HG03469 (cell line): ENCODE measurements at regions not wholly inside any gene's neighbourhood (a gene's known extent, or its start where the extent isn't known, plus 50 kb on each side); places are given as distances from the start of the nearest gene placed in this dataset.
"Not testable (repeated sequence)": the region's sequence is repeated elsewhere in the genome, so short reads cannot be mapped to it uniquely, and the experiment has no call there.

ENCODE experiments used
- ATAC-seq: cut with Tn5 transposase; IDR thresholded peaks from one replicate; pipeline ENCODE4 v1.9.1; 2021; ENCODE audit warnings: mild to moderate bottlenecking, moderate library complexity, moderate number of reproducible peaks; ENCODE audit not compliant: unreplicated experiment

DNA sequence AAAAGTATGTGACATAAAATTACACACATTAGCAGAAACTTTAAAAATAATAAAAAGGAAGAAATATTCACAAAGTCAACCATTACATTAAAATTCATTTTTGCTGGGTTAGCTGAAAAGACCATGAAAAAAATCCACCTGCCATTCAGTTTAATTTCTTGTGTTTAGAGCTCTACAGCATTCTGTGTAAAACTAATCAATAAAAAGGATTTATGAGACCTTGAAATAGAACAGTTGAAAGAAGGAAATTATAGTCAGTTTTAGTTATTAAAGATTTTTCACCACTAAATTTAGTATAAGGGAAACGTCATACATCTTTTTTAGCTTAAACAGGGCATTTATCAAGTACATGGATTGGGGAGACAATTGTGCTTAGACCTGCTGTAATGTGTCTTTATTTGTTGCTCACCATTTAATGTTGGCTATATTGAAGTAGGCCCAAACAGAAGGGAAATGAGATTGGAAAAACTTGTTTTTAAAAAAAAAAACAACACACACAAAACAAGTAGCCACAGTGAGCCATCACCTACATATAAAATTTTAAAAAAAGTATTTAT lies 438.7 kb upstream of the POU3F2 start:
- ATAC-seq, result no peak

DNA sequence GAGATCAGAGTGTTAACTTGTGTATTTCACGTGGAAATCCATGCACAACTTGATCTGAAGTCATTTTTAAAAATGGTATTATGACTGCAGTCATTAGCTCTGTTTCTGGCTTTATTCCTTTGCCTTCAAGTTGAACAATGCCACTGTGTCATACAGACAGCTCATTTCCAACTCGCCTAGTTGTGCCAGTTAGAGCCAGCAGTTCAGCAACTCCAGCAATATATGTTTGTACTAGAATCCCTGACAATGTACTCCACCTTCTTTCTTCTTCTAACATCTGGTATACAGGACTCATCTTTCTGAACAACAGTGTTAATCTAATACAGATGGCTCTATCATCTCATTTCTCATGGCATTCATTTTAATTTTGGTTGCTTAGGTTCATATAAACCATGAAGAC lies 418.3 kb upstream of the POU3F2 start:
- no peak for ATAC-seq

DNA sequence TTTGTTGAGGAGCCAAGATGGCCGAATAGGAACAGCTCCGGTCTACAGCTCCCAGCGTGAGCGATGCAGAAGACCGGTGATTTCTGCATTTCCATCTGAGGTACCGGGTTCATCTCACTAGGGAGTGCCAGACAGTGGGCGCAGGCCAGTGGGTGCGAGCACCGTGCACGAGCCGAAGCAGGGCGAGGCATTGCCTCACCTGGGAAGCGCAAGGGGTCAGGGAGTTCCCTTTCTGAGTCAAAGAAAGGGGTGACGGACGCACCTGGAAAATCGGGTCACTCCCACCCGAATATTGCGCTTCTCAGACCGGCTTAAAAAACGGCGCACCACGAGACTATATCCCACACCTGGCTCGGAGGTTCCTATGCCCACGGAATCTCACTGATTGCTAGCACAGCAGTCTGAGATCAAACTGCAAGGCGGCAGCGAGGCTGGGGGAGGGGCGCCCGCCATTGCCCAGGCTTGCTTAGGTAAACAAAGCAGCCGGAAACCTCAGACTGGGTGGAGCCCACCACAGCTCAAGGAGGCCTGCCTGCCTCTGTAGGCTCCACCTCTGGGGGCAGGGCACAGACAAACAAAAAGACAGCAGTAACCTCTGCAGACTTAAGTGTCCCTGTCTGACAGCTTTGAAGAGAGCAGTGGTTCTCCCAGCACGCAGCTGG lies 417.7 kb upstream of the POU3F2 start:
- ATAC-seq, result not testable (repeated sequence)

DNA sequence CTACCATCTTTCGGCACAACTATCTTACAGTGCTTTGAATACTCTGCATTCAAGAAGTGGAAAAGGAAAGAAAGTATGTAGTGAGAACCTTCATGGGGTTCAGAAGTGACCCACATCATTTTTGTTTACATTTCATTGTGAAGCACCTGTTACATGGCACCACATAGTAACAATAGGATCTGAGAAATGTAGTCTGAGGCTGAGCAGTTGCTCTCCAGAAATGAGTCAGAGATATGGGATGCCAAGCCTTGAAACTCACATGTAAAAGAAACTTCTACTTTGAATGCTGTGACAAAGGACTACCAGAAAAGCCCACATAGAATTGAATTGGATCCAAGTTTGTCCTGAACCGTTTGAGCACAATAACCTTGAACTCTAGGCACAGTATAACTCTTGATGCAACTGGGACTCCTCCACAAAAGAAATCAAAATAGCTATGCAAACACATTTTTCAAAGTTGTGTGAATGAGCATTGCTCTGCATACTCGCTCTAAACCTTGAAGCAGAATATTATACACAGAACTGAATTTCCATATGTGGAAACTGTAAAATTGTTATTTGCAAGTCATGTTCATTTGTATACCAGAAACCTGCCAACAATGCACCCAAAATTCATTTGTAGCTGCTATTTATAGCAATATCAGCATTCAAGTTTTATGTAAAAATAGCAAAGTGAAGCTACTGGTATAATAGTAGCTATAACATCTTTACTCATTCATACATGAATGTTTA lies 400.9 kb upstream of the POU3F2 start:
- ATAC-seq, result peak; percentile 91

DNA sequence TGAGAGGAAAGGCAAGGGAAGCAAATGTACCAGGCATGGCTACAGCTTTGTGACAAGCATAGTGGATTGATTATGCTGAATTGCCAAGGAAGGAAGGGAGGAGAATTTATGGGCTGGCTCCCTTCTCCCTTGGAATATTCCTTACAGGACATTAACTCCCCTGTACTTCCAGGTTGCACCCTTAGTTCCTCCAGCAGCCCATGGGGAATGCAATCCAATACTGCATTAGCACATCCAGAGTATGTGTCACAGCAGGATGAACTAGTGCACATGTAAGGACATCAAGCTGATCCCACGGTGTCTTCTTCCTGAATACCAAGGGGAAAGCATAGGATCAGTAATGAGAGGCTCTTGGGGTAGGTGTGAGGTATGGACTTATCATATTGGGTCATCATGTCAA lies 390.7 kb upstream of the POU3F2 start:
- no peak for ATAC-seq

DNA sequence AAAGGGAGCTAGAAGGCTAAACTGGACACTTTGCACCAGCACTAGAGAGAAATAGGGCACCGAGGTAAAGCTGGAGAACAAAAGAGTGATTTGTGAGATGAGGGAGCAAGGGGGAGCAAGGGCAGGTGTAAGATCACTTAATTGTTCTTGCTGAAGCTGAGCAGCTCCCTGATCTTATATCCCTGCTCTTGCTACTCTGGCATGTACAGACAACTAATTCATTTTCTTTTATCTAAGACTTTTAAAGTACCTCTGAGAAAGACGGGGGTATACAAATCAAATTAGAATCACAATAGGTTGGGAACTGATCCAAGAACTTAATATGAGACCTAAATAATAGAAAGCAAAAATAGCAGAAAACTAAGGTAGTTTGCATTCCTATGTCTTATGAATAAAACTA lies 381.7 kb upstream of the POU3F2 start:
- no peak for ATAC-seq

DNA sequence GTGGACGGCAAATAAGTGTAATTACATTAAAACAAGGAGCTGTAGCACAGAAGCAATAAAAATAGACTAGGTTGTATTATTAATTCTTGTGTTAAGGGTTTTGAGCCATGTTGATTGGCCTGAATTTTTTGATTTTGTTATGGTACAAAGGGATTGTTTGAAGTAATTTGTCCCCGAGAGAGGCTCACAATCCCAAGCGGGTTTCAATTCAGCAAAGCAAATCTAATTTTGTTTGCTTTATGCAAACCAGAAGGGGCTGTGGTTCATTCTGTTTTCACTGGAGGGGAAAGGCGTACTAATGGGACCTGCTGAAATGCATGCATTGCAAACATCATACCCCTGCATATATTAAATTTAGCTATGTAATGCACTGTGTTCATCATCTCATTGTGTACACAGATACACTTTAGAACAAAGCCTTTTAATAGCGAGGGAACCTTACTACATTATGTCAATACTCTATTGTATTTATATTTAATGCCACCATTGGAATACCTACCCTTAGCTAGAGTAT lies 379.5 kb upstream of the POU3F2 start:
- ATAC-seq, result no peak

DNA sequence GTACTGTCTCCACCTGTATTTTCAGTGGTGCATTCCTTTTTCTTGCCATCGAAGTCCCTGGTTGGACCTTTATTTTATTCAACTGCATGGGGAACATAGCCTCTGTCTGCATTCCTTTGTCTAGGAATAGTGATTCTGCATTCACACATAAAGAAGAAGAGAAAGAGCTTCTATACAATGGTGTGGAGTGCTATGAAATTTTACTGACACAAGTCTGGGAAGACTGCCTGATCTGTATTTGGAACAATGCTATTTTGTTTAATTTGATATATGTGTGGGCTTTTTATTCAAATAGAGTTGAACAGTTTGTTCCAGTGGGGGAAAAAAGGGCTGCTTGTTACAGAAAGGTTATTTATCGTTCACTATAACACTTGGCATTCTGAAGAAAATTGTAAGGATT lies 375.7 kb upstream of the POU3F2 start:
- ATAC-seq, result no peak

DNA sequence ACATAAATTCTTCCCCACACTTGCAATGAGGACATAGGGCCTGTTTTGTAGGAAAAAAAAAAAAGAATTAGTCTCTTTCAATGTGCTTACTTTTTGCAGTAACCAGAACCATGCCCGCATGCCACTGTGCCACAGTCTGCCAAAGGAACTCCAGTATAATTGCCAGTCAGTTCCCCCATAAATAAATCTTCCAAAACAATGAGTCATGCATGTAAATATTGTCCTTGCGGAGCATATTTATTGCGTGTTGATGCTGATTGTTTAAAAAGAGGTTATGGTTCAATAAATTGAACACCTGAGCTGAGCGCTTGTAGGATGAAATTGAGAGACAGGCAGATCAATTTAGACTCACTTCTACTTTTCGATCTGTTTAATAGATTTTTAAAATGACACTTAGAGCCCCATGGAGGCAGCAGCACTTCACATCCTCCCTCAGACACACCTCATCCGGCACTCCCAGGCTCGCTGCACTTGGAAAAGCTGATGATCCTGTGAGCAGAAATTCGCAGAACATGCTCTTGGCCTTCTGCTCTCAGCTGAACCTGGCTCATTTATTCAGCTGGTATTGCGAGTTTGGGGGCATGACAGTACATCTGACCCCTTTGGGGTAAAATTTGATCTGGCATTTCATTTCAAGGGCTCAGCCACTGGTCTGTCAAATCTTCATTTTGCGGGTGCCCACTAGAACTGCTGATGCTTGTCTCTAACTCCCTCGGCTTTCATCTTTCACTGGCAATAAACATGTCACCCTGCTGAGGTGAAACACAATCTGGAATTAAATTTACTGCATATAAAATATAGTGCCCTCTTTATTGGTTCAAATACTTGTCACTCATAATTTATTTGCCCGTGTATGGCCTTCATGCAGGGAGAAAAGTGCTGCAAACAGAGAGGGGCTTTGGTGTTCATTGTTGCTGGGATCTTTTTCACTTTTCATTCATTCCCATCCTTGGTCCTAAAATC lies 371.1 kb upstream of the POU3F2 start:
- ATAC-seq, result no peak

DNA sequence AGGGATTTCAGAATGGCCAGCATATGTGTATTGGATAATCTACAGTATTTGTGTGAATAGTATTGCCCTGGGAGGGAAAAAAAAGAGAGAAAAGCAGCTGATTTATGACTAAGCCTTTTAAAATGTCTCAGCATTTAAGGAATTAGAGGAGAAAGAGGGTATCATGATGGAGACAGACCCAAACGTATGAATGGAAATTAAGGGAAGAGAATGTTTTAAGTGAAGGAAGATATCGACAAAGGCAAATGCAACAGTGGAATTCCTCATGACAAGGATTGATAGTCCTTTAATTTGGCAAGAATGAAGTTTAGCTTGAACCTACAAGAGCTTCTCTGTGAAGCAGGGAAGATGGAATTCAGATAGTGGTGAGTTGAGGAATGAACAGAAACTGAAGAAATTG lies 367.3 kb upstream of the POU3F2 start:
- no peak for ATAC-seq

DNA sequence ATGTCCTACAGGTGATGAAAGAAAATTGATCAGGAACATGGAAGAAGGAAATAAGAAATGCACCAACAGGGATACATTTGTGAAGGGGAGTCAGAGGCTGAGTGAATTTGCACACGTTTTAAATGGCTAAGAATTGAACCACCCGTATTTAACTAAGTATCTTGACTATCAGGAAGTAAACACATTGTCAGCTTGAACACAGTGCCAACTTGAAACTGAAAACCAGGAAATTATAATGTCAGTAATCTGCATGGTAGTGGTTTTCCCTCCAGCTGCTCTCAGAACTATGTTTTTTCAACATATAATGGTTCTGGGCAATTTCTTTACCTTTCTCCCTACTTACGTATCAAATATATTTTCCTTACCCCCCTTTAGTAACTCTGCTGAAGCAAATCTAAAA lies 366.5 kb upstream of the POU3F2 start:
- ATAC-seq, result no peak

DNA sequence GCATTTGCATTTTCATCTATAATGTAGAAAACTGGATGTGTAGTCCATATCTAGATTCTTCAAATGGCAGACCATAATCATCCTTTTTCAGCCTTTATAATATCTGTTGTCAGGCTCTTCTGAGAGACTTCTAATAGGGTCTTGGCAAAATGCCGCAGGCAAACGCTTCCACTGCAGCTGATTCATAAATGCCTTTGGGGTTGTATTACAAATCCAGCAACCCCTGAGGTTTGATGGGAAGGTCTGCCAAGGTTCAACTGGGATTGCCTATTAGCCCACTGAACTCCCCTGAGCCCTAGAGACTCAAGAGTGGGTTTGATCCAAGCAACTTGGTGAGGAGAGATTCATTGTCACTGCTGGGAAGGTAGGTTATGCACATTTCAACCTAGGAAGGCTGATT lies 365.2 kb upstream of the POU3F2 start:
- ATAC-seq, result no peak

DNA sequence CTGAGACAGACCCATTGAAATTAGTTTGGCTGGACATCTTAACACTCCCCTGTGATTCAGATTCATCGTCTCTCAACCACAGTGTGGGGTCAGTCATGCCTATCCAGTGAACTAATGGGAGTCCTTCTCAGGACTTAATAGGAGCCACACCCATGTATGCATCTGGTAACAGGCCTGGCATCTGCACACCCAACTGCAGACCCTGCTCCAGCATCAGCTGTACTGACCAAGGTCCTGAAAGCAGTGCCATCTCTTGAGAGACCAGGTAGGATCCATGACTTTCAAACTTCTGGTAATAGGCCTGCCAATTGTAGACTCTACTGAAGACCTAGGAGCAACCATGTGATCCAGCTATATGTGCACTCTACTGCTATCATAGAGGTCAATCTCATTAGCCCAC lies 363.6 kb upstream of the POU3F2 start:
- no peak for ATAC-seq

DNA sequence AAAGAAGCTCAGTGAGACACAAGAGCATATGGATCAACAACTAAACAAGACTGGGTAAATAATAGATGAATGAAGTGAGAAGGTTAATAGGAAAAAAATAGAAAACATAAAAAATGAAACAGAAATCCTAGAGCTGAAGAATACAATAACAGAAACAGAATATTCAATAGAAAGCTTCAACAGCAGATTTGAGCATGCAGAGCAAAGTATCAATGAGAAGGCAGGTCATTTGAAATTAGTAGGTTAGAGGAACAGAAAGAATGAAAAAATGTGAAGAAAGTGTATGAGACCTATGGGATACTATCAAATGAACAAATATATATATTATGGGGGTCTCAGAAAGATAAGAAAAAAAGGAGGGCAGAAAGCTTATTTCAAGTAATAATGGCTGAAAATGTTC lies 362.9 kb upstream of the POU3F2 start:
- ATAC-seq, result no peak

DNA sequence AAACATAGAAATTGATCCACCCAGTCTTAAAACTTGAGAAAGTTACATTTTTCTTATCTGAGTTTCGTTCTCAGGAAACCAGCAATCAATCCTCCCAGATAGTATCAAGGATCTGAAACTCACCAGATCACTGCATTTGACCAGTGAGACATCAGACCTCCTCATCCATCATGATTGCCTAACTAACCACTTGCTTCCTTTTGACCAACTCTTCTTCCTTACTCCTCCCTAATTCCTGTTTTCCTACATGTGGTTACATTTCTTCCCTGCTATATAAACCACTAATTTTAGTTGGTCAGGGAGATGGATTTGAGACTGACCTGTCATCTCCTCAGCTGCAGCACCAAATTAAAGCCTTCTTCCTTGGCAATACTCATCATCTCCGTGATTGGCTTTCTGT lies 357.1 kb upstream of the POU3F2 start:
- ATAC-seq, result no peak

DNA sequence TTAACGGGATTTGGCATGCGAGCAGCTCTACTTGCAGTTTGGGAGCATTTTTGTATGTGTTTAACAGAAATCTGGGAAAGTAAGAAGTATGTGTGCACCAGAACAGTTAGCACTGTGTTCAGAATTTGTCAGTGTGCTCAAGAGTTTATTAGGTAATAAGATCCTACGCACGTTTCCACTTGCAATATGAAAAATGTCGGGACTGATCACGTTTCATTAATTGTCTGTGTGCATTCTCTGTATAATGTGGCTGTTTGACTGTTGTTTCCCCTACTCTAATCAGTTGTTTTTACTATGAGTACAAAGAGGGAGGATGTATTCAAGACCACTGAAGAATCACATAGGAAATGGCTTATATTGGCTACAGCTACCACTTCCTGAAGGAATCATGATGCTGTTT lies 349.7 kb upstream of the POU3F2 start:
- no peak for ATAC-seq

DNA sequence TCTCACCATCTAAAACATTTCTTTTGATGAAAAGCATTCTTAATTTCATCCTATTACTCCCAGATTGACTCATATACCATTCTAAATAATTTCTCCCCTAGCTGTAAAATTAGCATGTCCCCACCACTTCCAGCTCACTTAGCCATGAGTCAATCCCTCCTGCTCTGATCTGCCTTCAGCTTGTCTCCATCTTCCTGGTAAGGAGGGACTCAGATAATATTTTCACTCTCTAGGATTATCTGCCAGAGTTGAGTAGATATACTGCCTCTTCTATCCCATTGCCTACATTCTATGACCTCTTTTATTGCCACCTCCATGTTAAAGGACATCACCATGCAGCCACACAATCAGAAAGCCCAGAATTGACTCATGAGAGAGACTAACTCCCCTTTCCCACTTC lies 348.8 kb upstream of the POU3F2 start:
- no peak for ATAC-seq

DNA sequence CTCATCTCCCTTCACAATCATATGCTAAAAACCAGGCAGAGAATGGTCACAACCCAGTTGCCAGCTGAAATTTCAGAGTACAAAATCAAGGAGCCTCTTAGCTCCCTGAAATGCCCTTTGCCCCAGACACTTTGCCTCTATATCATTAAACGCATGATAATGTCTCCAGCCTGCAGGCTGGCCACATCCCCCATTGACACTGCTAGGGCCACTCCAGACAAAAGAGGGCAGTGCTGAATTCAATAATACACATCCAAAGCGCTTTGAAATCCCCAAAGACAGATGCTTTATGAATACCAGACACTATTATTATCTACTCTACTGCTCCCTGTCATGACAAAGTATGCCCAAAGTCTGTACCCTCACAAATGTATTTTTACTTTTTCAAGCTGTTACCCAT lies 348.3 kb upstream of the POU3F2 start:
- ATAC-seq, result no peak

DNA sequence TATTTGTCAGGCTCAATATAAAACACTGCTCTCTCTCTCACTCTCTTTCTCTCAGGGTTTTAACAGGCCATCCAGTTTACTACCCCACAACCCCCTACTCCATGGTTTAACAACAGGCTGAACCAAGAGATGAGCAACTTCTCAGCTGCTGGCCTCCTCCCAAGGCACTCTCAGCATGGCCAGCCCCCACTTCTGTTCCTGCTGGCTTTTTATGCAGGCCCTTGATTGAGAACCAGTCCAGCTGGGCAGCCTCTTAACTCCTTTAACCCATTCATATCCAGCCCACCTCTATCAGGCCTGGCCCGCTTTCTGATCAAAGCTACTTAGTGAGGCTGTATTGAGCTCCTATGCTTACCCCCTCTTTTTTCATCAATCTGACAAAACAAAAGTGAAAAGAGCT lies 346.8 kb upstream of the POU3F2 start:
- no peak for ATAC-seq

DNA sequence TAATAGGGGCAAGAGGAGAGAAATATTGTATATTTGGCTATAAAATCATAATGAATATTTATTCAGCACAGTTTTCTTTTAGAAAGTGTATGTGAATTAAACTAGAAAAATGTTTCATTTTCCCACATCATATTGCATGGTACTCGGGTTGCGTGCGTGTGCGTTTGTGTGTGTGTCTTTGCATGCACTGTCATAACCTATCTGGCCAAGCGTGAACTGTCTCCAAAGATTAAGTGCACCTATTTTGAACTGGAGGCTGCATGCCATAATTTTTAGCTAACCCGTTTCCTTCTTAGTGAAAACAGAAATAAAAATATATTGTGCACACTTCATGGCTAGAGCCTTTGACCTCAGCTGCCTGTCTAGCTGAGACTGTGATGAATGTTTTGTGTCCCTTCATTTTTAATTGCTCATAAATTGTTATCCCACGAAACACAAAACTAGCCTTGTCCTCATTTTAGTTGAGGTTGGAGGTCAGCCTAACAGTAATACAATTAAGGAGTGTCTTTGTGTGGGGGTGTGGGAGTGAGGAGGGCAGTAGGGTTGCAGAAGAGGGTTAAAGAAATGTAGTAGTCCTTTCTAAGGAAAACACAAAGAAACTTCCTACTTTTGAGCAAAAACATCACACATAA lies 336.1 kb upstream of the POU3F2 start:
- no peak for ATAC-seq

DNA sequence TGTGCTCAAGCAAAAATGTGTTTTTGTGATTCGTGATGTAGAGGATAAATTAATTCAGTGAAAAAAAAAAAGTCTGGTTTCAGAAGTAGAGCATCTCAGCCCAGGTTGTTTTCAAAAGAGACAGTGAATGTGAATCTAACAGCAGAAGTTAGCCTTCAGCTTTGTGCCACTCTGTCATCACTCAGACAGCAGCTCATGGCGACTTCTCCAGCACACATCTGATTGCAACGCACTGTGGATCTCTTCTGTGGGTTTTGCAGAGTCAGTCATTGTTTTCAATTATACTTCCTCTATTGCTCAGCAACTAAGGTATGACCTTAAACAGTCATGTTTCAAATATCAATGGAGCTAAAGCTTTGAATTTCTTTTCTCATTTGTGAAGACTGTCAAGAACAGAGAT lies 335.5 kb upstream of the POU3F2 start:
- ATAC-seq, result no peak
